ENCODE measurements at regions not wholly inside any gene's neighbourhood (a gene's known extent, or its start where the extent isn't known, plus 50 kb on each side); places are given as distances from the start of the nearest gene placed in this dataset.

DNA sequence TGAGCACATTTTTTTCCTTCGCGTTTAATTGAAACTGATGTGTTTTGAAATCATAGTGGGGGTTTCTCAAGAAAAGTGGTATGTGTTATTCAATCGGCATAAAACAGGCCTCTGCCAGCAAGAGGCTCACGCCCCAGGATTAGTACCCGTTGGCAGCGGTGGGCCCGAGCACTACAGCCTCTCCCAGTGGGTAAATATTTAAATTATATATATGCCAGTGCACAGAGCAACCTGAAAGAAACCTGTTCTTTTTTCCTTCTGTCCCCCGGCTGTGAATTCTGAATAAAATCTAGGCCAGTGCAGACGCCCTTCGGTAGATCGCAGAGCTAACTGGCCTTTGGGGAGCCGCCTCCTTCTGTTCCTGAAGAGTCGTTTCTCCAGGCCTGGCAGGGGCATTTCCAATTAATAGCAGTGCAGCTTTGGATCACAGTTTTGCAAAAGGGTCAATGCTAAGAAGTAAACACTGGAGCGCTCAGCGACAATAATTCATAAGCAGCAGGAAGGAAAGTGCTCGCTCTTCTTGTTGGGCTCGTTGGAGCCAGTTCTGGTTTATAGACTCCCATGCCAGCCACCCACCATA, 202.8 kb upstream of the SALL3 start:
- Mint-ChIP-seq H3K27ac (no peak overlapping the region), H3K9me3 (no peaks in the 10 kb centered on the region), H3K27me3 (no peaks in the 10 kb centered on the region), H3K36me3 (no peaks in the 10 kb centered on the region), H3K4me1 (no peaks in the 10 kb centered on the region), H3K4me3 (no peak overlapping the region)
- no peak for DNase-seq

DNA sequence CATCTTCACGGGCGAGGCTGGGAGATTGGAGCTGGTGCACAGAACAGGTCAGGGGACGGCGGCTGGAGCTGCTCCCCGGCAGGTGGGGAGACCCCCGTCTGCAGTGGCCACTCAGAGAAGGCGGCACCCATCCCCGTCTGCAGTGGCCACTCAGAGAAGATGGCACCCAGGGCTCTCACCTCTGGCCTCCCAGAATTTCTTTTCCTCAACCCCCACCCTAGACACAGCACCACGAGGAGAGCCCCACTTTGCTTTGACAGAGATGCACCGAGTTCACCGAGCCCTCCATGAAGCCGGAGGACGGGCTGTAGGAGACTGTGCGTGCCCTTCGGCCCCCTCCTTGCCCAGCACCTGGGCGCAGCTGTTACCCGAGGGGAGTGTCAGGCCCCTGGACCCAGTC, 201.6 kb upstream of the SALL3 start:
- no peak overlapping the region for H3K27ac Mint-ChIP-seq
- H3K27me3 Mint-ChIP-seq, result no peaks in the 10 kb centered on the region
- no peaks in the 10 kb centered on the region for H3K9me3 Mint-ChIP-seq
- H3K4me1 Mint-ChIP-seq, result no peaks in the 10 kb centered on the region
- DNase-seq, result no peak
- H3K36me3 Mint-ChIP-seq, result no peaks in the 10 kb centered on the region
- no peak overlapping the region for H3K4me3 Mint-ChIP-seq

DNA sequence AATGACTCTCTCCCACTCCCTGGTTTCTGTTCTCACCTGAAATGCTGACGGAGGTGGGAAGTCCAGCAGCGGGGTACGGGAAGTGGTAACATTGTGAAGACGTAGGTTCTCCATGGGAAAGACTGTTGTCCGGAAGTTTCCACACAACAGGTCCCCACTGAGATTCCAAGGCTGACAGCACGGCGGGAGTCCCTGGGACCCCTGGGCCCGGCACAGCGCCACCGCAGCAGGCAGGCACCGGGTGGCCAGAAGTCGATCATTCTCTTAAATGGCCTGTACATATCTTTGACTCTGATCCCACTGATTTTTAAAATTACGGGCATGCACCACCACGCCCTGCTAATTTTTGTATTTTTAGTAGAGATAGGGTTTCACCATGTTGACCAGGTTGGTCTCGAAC, 201.0 kb upstream of the SALL3 start:
- Mint-ChIP-seq H3K4me1 (no peaks in the 10 kb centered on the region), H3K9me3 (no peaks in the 10 kb centered on the region), H3K4me3 (no peak overlapping the region), H3K27ac (no peak overlapping the region), H3K36me3 (no peaks in the 10 kb centered on the region), H3K27me3 (no peaks in the 10 kb centered on the region)
- DNase-seq, result no peak

DNA sequence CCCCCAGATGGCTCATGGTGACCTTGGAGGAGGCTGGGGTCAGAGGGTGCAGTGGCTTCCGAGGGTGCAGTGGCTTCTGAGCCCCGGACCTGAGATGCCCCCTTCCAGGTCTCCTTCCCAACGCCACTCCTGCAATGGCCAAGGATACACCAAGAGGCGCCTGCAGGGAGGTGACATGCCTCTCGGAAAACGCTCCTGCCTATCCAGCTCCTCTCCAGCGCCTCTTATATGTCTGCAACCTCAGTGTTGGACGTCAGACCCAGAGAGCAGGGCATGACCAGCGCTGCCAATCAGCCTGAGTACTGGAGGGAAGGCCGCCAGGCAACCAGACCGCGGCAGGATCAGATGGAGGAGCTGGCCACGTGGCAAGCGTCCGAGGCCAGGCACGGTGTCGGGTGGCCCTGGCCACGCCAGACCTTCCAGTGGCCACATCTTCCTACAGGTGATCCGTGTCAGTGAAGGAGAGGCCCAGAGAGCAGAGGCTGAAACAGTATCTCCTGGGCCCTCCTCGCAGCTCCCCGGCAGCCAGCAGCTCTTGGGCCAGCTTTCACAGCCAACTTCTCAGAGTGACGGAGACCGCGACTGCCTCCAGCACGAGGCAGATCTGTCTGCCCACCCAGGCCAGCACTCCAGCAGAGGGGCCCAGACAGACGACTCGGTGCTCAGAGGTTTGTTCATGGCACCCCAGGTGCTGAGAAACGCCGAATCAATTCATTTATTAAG, 199.5 kb upstream of the SALL3 start:
- no peaks in the 10 kb centered on the region for H3K36me3 Mint-ChIP-seq
- DNase-seq, result no peak
- no peaks in the 10 kb centered on the region for H3K4me1 Mint-ChIP-seq
- H3K4me3 Mint-ChIP-seq, result no peak overlapping the region
- no peaks in the 10 kb centered on the region for H3K9me3 Mint-ChIP-seq
- H3K27ac Mint-ChIP-seq, result no peak overlapping the region
- H3K27me3 Mint-ChIP-seq, result no peaks in the 10 kb centered on the region

DNA sequence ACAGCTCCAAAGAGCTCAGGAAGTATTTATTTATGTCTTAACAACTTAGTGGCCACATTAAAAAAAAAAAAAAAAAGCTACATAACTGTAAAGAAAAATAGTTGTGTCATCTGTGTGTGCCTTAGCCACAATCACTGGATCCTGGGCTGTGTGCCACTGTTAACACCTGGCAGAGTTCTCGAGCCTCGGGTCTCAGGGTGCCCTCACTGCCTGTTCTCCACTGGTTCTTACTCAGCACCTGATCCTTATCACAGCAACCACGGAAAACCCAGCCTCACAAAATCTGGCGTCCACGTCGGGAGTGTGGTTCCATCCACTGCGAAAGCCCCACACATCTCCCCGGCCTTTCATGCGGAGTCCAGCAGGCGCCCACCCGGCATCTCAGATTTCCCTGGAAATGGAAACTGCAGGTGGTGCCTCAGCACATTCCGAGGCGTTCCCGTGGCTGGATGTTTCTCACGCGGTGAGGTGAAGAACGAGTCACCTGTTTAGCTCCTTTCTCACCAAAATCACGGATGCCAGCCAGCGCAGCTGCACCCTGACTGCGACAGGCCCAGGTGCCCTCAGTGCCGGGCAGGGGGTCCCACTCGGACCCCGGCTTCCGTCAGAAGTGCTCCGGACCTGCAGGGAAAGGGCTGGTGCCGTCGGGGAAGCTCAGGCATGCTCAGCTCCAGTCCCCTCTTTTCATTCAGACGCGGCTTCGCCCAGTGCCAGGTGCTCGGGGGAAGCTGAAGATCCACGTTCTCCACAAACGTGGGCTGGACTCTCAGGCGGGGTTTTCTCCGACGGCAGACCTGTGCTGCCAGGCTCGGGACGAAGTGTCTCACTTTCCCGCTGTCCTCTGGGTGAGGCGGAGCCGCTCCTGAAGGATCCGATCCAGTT, 198.7 kb upstream of the SALL3 start:
- DNase-seq, result no peak

DNA sequence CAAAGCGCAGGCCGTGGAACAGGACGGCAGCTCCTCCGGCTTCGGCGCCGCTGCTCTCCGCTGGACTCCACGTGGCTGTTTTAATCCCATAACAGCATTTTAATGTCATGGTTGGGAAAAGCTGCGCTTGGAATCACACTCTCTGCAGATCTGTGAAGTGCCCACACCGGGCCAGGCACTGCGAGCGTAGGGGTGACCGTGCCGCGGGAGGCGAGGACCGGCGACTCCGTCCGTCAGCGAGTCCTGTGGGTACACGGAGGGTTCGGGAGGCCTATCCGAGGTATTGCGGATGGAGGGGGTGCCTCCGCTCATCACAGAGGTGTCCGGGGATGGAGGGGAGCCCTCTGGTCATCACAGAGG, 198.0 kb upstream of the SALL3 start:
- no peaks in the 10 kb centered on the region for H3K27me3 Mint-ChIP-seq
- no peak overlapping the region for H3K27ac Mint-ChIP-seq
- no peak for DNase-seq
- no peaks in the 10 kb centered on the region for H3K36me3 Mint-ChIP-seq
- no peak overlapping the region for H3K4me3 Mint-ChIP-seq
- H3K4me1 Mint-ChIP-seq, result no peaks in the 10 kb centered on the region
- no peaks in the 10 kb centered on the region for H3K9me3 Mint-ChIP-seq

More for the DNA sequence above, 198.7 kb upstream of the SALL3 start:
- Mint-ChIP-seq H3K4me1 (no peaks in the 10 kb centered on the region), H3K9me3 (no peaks in the 10 kb centered on the region), H3K4me3 (no peak overlapping the region), H3K27me3 (no peaks in the 10 kb centered on the region), H3K36me3 (no peaks in the 10 kb centered on the region), H3K27ac (no peak overlapping the region)

DNA sequence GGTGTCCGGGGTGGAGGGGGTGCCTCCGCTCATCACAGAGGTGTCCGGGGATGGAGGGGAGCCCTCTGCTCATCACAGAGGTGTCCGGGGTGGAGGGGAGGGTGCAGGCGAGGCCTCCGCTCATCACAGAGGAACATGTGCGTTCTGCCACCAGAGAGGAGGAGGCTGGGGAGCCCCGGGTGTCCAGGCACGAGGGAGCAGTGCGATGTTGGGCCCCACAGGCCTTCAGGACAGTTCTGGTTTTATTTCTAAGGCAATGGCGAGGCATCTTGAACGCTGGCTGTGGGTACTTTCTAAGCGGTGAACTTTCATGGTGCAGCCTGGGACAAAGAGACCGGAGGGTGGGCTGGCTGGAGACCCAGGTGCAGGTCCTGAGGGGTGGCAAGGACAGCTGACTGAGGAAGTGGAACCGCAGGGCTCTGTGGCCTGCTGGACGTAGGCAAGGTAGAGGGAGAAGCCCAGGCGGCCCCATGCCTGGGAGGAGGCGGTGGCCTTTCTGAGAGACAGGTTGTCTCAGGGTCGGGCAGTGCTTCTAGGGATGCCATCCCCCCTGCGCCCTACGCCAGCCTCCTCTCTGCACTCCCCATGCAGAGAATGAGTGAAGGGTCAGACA, 196.6 kb upstream of the SALL3 start:
- Mint-ChIP-seq H3K9me3 (no peaks in the 10 kb centered on the region), H3K4me3 (no peak overlapping the region), H3K36me3 (no peaks in the 10 kb centered on the region), H3K27ac (no peak overlapping the region), H3K27me3 (no peaks in the 10 kb centered on the region), H3K4me1 (no peaks in the 10 kb centered on the region)
- DNase-seq, result no peak

DNA sequence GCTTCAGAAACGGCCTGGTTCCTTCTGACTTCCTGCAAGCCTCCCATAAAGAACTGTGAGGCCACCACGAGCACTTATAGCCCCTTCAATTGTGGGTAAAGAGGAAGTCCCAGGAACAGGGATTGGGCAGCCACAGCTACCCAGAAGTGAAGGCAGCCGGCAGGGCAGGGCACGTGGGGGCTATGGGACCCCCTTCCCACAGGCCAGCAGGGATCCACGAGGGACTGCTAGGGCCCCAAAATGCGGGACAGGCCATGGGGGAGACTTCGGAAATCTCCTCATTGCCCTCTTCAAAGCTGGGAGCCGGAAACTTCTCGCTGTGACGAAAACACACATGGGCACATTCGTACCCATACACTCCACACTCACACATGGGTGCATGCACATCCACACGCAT, 196.1 kb upstream of the SALL3 start:
- H3K27me3 Mint-ChIP-seq, result no peaks in the 10 kb centered on the region
- no peak for DNase-seq
- no peaks in the 10 kb centered on the region for H3K36me3 Mint-ChIP-seq
- H3K9me3 Mint-ChIP-seq, result no peaks in the 10 kb centered on the region
- no peaks in the 10 kb centered on the region for H3K4me1 Mint-ChIP-seq
- H3K27ac Mint-ChIP-seq, result no peak overlapping the region
- H3K4me3 Mint-ChIP-seq, result no peak overlapping the region

DNA sequence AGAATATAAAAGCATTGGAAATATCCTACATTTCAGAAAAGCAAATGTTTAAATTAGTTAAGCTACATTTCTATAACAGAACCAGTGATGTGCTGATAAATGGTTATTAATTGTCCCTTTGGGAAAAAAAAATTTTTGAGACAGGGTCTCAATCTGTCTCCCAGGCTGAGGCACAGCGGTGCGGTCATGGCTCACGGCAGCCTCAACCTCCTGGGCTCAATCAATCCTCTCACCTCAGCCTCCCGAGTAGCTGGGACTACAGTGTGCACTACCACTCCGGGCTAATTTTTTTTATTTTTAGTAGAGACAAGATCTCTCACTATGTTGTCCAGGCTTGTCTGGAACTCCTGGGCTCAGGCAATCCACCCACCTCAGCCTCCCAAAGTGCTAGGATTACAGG, 194.8 kb upstream of the SALL3 start:
- no peaks in the 10 kb centered on the region for H3K9me3 Mint-ChIP-seq
- H3K4me1 Mint-ChIP-seq, result no peaks in the 10 kb centered on the region
- H3K27ac Mint-ChIP-seq, result no peak overlapping the region
- no peaks in the 10 kb centered on the region for H3K36me3 Mint-ChIP-seq
- no peak overlapping the region for H3K4me3 Mint-ChIP-seq
- DNase-seq, result no peak
- no peaks in the 10 kb centered on the region for H3K27me3 Mint-ChIP-seq

DNA sequence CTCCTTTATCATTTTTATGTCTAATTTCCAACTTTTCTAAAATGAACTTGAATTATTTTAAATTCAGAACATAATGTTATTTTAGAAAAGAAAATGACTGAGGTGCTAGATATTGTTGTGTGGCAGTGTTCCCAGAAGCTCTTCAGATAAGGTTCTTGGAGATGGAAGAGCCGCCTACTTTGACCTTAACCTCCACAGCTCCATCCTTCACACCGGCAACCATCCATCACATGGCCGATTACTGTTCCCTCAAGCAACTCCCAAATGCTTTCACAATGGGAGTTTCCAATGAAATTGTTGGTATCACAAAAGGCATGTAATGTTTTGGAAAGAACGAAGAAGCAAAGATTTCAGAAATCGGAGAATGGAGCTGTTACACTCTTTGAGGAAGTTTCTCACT, 193.9 kb upstream of the SALL3 start:
- Mint-ChIP-seq H3K27ac (no peak overlapping the region), H3K27me3 (no peaks in the 10 kb centered on the region), H3K4me1 (no peaks in the 10 kb centered on the region), H3K36me3 (no peaks in the 10 kb centered on the region), H3K4me3 (no peak overlapping the region), H3K9me3 (no peaks in the 10 kb centered on the region)
- no peak for DNase-seq

DNA sequence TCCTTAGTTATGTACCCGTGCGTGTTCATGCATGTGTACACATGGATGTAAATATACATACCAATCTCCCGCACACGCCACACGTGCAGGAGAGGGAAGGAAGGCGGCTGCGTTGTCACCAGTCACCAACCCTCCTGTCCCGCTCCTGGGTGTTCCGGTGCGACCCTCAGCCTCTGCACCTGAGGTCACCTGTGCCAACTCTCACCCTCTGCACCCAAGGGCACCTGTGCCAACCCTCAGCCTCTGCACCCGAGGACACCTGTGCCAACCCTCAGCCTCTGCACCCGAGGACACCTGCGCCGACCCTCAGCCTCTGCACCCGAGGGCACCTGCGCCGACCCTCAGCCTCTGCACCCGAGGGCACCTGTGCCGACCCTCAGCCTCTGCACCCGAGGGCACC, 192.8 kb upstream of the SALL3 start:
- no peaks in the 10 kb centered on the region for H3K9me3 Mint-ChIP-seq

DNA sequence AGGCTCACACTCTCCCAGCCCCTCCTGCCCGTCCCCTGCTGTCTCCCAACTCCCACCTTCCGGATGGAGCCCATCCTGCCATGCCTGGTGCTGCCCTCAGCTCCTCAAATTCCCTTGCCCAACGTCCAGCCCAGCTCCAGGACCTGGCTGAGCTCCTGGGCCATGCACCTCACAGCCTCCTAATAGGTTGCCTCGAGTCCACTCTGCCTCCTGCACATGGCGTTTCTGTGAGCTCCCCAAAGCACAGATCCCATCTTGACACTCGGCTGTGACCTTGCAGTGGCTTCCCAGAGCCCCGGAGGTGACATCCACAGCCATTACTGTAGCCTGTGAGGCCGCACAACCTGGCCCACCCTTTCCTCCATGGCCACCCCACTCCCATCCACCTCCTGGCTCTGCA, 191.9 kb upstream of the SALL3 start:
- DNase-seq, result no peak
- Mint-ChIP-seq H3K4me3 (no peak overlapping the region), H3K27ac (no peak overlapping the region), H3K36me3 (no peaks in the 10 kb centered on the region), H3K27me3 (no peaks in the 10 kb centered on the region), H3K4me1 (no peaks in the 10 kb centered on the region), H3K9me3 (no peaks in the 10 kb centered on the region)

More for the DNA sequence above, 192.8 kb upstream of the SALL3 start:
- no peaks in the 10 kb centered on the region for H3K27me3 Mint-ChIP-seq
- H3K36me3 Mint-ChIP-seq, result no peaks in the 10 kb centered on the region
- no peak for DNase-seq
- no peak overlapping the region for H3K27ac Mint-ChIP-seq
- no peak overlapping the region for H3K4me3 Mint-ChIP-seq
- no peaks in the 10 kb centered on the region for H3K4me1 Mint-ChIP-seq

DNA sequence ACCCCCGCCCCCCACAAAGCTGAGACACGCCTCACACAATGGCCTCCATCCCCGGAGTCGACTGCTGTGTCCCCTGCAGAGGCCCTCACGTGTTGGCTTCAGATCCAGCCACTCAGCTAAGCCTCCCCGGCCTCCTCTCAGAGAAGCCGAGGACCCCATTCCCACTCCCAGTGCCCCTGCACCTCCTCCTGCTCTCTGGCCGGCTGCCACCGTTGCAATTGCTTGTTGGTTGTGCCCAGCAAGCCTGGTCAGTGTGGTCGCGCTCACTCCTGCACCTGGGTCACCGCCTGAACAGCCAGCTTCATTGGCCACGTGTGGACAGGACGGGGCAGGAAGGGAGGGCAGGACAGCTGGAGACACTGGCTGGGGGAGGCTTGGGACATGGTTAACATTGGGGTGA, 191.5 kb upstream of the SALL3 start:
- no peaks in the 10 kb centered on the region for H3K4me1 Mint-ChIP-seq
- H3K4me3 Mint-ChIP-seq, result no peak overlapping the region
- no peaks in the 10 kb centered on the region for H3K9me3 Mint-ChIP-seq

DNA sequence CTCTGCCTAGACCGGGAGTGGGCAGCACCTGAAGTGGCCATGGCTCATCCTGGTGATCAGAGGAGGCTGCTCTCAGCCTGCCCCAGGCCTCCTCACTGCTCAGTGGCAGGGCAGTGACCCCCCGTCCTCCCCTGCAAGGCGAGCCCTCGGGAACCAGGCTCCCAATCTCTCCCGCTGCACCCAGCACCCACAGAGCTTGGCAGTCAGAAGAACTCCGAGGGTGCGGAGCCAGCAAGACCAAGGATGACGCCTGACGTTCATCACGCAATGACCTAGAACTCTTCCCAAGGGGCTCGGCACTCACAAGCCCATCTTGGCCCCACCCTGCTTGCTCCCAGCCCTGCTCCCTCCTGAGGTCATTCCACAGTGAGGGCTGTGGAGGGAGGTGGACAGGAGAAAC, 189.8 kb upstream of the SALL3 start:
- H3K27me3 Mint-ChIP-seq, result no peaks in the 10 kb centered on the region
- no peaks in the 10 kb centered on the region for H3K36me3 Mint-ChIP-seq
- no peak for DNase-seq
- no peaks in the 10 kb centered on the region for H3K4me1 Mint-ChIP-seq
- no peak overlapping the region for H3K4me3 Mint-ChIP-seq
- no peak overlapping the region for H3K27ac Mint-ChIP-seq
- no peaks in the 10 kb centered on the region for H3K9me3 Mint-ChIP-seq

More for the DNA sequence above, 191.5 kb upstream of the SALL3 start:
- DNase-seq, result no peak
- H3K27ac Mint-ChIP-seq, result no peak overlapping the region
- no peaks in the 10 kb centered on the region for H3K36me3 Mint-ChIP-seq
- H3K27me3 Mint-ChIP-seq, result no peaks in the 10 kb centered on the region

DNA sequence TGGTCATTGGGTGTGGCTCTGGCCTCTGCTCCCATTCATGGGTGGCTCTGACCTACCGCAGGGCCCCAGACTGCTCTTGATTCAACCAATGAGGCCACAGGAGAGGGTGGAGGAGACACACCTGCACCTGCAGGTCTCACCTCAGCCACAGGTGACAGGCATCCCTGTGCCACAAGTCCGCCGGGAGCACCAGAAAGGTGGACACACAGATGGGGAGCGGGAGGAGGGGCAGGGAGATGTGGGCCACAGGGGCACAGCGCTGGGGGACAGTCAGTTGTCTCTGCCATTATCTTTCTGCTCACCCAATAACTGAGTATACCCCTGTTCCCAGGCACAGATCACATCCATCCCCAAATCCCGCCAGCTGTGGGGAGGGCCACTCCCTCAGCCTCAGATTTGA, 189.1 kb upstream of the SALL3 start:
- no peak overlapping the region for H3K4me3 Mint-ChIP-seq
- H3K27me3 Mint-ChIP-seq, result no peaks in the 10 kb centered on the region
- no peak for DNase-seq
- no peak overlapping the region for H3K27ac Mint-ChIP-seq
- H3K4me1 Mint-ChIP-seq, result no peaks in the 10 kb centered on the region
- no peaks in the 10 kb centered on the region for H3K36me3 Mint-ChIP-seq
- no peaks in the 10 kb centered on the region for H3K9me3 Mint-ChIP-seq

All from activated naive CD8-positive, alpha-beta T cell treated with anti-CD3 and anti-CD28 coated beads for 36 hours (primary cell).